Amygdala (tissue), 56 donors: ENCODE measurements at regions not wholly inside any gene's neighbourhood (a gene's known extent, or its start where the extent isn't known, plus 50 kb on each side); places are given as distances from the start of the nearest gene placed in this dataset.
"Not testable (repeated sequence)": the region's sequence is repeated elsewhere in the genome, so short reads cannot be mapped to it uniquely, and the experiment has no call there.

ENCODE experiments used
- DNase-seq, 56 donors: peaks; one replicate each; lab custom pipeline; 2025; lab: John Stamatoyannopoulos, UW

DNA sequence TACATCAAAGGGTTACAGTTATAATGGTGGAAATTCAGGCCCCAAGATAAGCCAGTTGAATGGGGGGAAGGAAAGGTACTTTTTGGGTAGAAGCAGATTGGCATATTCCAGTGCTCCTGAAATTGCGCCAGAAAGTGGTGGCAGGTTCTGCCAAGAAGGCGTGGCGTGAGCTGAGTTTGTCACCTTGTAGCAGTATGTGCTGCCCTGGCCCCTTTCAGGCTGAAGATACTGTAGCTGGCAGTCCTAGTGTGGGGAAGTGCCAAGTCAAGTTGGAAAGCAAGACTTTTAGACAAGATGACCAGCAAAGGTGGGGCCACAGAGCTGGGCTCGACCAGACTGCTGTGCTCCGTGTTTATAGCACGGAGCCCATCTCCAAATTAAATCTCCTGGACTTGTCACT is 133.6 kb upstream of the GLRA1 start:
- no peak for DNase-seq

GRCh38 chr5:152056931-152057330 is 132.3 kb upstream of the GLRA1 start:
- no peak for DNase-seq

- DNase-seq = no peak
Measured at GRCh38 chr5:152052470-152052869, 127.8 kb upstream of the GLRA1 start.

- no peak for DNase-seq
Measured at GRCh38 chr5:152051499-152052454, 127.1 kb upstream of the GLRA1 start.

- DNase-seq = no peak
Measured at GRCh38 chr5:152046361-152046760, 121.7 kb upstream of the GLRA1 start.

- not testable (repeated sequence) for DNase-seq
Measured at GRCh38 chr5:152038856-152039255, 114.2 kb upstream of the GLRA1 start.

DNA sequence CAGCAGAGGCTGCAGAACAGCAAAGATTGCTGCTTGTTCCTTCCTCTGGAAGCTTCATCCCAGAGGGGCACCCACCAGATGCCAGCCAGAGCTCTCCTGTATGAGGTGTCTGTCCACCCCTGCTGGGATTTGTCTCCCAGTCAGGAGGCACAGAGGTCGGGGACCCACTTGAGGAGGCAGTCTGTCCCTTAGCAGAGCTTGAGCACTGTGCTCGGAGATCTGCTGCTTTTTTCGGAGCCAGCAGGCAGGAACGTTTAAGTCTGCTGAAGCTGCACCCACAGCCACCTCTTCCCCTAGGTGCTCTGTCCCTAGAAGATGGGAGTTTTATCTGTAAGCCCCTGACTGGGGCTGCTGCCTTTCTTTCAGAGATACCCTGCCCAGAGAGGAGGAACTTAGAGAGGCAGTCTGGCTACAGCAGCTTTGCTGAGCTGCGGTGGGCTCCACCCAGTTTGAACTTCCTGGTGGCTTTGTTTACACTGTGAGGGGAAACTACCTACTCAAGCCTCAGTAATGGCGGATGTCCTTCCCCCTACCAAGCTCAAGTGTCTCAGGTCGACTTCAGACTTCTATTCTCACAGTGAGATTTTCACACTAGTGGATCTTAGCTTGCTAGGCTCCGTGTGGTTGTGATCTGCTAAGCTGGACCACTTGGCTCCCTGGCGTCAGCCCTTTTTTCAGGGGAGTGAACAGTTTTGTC is 101.8 kb upstream of the GLRA1 start:
- not testable (repeated sequence) for DNase-seq

DNA sequence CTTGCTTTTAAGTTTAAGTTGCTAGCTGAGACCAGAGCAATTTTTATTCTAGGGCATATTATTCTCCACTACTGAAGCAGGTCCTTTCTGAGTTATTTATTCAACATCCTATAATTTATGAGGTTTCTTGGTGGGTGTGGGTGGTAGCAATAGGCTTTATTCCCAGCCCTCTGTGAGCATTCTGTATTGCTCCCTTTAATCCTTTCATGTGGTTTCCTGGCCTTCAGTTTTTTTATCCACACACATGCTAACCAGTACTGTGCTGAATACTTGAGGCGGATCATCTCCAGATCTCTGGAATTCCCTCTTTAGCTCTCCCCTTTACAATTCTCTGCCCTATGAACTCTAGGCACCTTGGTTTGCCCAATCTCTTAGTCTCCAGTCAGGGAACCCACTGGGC is 91.8 kb upstream of the GLRA1 start:
- no peak for DNase-seq

DNA sequence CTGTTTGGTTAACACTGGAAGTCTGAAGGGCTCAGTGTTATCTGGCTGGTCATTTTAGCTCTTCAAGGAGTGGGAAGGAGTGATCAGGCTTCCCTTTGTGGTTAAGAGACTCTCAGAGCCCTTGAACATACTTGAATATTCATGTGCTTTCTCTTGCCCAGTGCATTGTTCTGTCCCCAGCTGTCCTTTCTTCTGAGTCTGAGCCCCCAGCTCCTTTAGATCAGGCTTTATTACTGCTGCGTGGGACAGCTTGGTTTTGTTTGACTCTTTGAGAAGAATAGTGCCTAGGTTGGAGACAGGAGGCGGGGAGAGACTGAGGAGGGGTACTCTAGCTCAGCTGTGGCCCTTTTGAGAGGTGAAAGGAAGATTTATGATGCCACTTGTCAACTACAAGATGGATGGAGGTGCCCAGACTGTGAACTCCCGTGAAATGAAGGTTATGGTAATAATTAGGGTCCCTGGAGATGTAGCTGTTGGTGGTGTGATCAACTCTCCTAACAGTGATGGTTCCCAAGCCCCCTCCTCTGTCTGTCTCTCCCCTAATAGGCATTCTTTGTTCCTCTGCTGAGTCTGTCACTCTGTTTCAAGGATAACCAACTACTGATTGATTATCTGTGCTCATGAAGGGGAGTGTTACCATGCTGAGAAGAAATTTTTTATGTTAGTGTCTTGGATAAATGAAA is 83.1 kb upstream of the GLRA1 start:
- DNase-seq = no peak

- no peak for DNase-seq
Measured at GRCh38 chr5:152004095-152004494, 79.4 kb upstream of the GLRA1 start.
